PC-3 (cell line): ENCODE measurements at regions not wholly inside any gene's neighbourhood (a gene's known extent, or its start where the extent isn't known, plus 50 kb on each side); places are given as distances from the start of the nearest gene placed in this dataset.
A peak's percentile ranks its signal among the peaks of the same experiment; 100 is the strongest.

Experiments used
- ATAC-seq: fragments of 200-7000 bp; cut with Tn5 transposase; 2 replicates; pipeline ENCODE4 v1.9.1; 2020; ENCODE audit warnings: mild to moderate bottlenecking, moderate library complexity
- BruUV-seq: library from RNA; stranded (reverse); fragments of 400-500 nt; replicated peaks from 2 replicates; lab custom pipeline; 2021; lab: Mats Ljungman, UMichigan
- CTCF ChIA-PET: fragments of 300-600 bp; sonication (Branson Sonifier 250); formaldehyde crosslinking; loops from one replicate; lab custom pipeline; 2022; ENCODE audit warnings: antibody characterized with exemption; lab: Charles Lee
- POLR2A ChIA-PET: fragments of 300-600 bp; sonication (Branson Sonifier 250); formaldehyde crosslinking; loops from one replicate; lab custom pipeline; 2022; ENCODE audit warnings: antibody characterized with exemption; ENCODE audit not compliant: unreplicated experiment; lab: Charles Lee
- DNase-seq: peaks from one replicate; pipeline ENCODE4 v3.0.0-alpha.2; 2015
- H2AFZ ChIP-seq: fragments of 300-600 bp; sonication (generic); 2 replicates; pipeline ENCODE4 v1.6.0; 2016; ENCODE audit warnings: antibody characterized with exemption, low read length
- H3F3A ChIP-seq: fragments of 300-600 bp; sonication (generic); one replicate; pipeline ENCODE4 v1.6.0; 2017; ENCODE audit warnings: antibody characterized with exemption, low read length, control low read depth, mild to moderate bottlenecking; ENCODE audit not compliant: unreplicated experiment
- H3K27ac ChIP-seq: fragments of 300-600 bp; sonication (generic); 2 replicates; pipeline ENCODE4 v1.5.1; 2016; ENCODE audit warnings: mild to moderate bottlenecking, low read length
- H3K27me3 ChIP-seq: fragments of 300-600 bp; sonication (generic); 2 replicates; pipeline ENCODE4 v1.6.1; 2016; ENCODE audit warnings: low read length, mixed read lengths
- H3K36me3 ChIP-seq: fragments of 300-600 bp; sonication (generic); 2 replicates; pipeline ENCODE4 v1.6.1; 2016; ENCODE audit warnings: low read depth, mixed run types, low read length, mixed read lengths
- H3K4me1 ChIP-seq: fragments of 300-600 bp; sonication (generic); 2 replicates; pipeline ENCODE4 v1.5.1; 2016; ENCODE audit warnings: low read length; ENCODE audit not compliant: insufficient read depth
- H3K4me2 ChIP-seq: fragments of 300-600 bp; sonication (generic); 2 replicates; pipeline ENCODE4 v1.6.0; 2016; ENCODE audit warnings: low read length
- H3K4me3 ChIP-seq: fragments of 300-600 bp; sonication (generic); 2 replicates; pipeline ENCODE4 v1.5.1; 2016; ENCODE audit warnings: mild to moderate bottlenecking, low read length, mixed read lengths
- H3K79me2 ChIP-seq: fragments of 300-600 bp; sonication (generic); 2 replicates; pipeline ENCODE4 v1.6.1; 2017; ENCODE audit warnings: low read length, mixed read lengths
- H3K9ac ChIP-seq: fragments of 300-600 bp; sonication (generic); 2 replicates; pipeline ENCODE4 v1.6.0; 2016; ENCODE audit warnings: mild to moderate bottlenecking, low read length
- H3K9me2 ChIP-seq: fragments of 300-600 bp; sonication (generic); replicated peaks from 2 replicates; pipeline ENCODE4 v1.6.1; 2016; ENCODE audit warnings: mixed run types, low read length, mixed read lengths
- H3K9me3 ChIP-seq: fragments of 300-600 bp; sonication (generic); 2 replicates; pipeline ENCODE4 v1.6.1; 2016; ENCODE audit warnings: low read length, mixed read lengths
- H4K20me1 ChIP-seq: fragments of 300-600 bp; sonication (generic); 2 replicates; pipeline ENCODE4 v1.6.1; 2016; ENCODE audit warnings: low read length, mixed read lengths
- EZH2 ChIP-seq: fragments of 300-600 bp; sonication (generic); IDR thresholded peaks from one replicate; pipeline ENCODE4 v1.6.1; 2017; ENCODE audit warnings: antibody characterized with exemption, mild to moderate bottlenecking, low read length; ENCODE audit not compliant: unreplicated experiment
- EZH2phosphoT487 ChIP-seq: fragments of 300-600 bp; sonication (generic); IDR thresholded peaks from 2 replicates; pipeline ENCODE4 v1.6.1; 2018; ENCODE audit warnings: mild to moderate bottlenecking, antibody characterized with exemption, low read length, borderline replicate concordance
- intact Hi-C: fragments of 100-400 bp; cut with micrococcal nuclease; formaldehyde crosslinking; loops from 2 replicates; pipeline ENCODE4 v1.9.0; 2023
- TF ChIP-seq, protein P1 (sequence below): fragments of 300-600 bp; sonication (generic); conservative IDR thresholded peaks from 2 replicates; pipeline ENCODE4 v1.5.1; 2017; ENCODE audit warnings: antibody characterized with exemption, low read depth, mild to moderate bottlenecking, low read length

DNA sequence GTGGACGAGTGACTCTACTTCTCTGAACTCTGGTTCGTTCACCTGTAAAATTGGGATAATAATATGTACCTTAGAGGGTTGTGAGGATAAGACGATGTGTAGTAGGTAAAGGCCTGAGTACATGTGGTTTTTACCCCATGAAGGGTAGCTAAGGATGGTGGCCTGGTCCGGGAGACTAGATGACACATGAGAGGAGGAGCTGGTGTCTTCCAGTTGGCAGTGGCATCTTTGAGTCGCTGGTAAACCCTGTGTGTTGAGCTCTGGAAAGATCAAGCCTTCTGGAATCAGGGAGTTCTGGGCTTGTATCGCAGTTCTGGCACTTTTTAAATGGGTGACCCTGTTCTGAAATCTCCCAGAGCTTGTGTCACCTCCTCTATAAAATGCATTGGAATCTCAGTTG, 166.4 kb upstream of the ZNF618 start:
- TF ChIP-seq EZH2, result no peak
- TF ChIP-seq, protein P1, sequence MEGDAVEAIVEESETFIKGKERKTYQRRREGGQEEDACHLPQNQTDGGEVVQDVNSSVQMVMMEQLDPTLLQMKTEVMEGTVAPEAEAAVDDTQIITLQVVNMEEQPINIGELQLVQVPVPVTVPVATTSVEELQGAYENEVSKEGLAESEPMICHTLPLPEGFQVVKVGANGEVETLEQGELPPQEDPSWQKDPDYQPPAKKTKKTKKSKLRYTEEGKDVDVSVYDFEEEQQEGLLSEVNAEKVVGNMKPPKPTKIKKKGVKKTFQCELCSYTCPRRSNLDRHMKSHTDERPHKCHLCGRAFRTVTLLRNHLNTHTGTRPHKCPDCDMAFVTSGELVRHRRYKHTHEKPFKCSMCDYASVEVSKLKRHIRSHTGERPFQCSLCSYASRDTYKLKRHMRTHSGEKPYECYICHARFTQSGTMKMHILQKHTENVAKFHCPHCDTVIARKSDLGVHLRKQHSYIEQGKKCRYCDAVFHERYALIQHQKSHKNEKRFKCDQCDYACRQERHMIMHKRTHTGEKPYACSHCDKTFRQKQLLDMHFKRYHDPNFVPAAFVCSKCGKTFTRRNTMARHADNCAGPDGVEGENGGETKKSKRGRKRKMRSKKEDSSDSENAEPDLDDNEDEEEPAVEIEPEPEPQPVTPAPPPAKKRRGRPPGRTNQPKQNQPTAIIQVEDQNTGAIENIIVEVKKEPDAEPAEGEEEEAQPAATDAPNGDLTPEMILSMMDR, result no peak
- no peak for TF ChIP-seq EZH2phosphoT487
- Histone ChIP-seq H3K9me2 (no peaks in the 10 kb centered on the region), H3K27ac (no peak overlapping the region), H3K4me1 (no peaks in the 10 kb centered on the region), H3K4me2 (no peak overlapping the region), H3K9ac (no peak overlapping the region), H3K27me3 (no peaks in the 10 kb centered on the region), H3K79me2 (no peaks in the 10 kb centered on the region), H4K20me1 (no peaks in the 10 kb centered on the region), H3K36me3 (no peaks in the 10 kb centered on the region), H3K4me3 (no peak overlapping the region), H2AFZ (no peak overlapping the region), H3K9me3 (no peaks in the 10 kb centered on the region), H3F3A (no peaks in the 10 kb centered on the region)
- no peak for ATAC-seq
- no TSS peak for BruUV-seq
- CTCF ChIA-PET, result no interaction called here
- POLR2A ChIA-PET, result no interaction called here
- intact Hi-C loops, result no loop called here
- no peak for DNase-seq

DNA sequence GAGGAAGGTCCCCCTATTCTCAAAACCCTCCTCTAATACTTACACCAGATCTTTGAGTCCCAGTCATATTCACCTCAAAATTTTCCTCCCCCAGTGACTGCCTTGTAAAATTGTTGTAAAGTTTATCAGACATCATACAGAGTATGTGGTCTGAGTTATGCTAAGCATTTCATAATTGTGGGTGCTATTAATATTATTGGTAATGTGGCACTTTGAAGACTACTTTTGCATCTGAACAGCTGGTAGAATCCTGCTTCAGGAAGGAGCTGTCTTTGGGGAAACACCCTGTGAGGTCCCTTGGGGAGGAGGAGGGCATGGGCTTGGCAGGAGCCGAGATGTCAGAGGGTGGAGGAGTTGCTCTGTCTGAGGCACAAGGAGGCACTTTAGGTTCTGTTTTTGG, 164.9 kb upstream of the ZNF618 start:
- H3K27me3 ChIP-seq, result no peaks in the 10 kb centered on the region
- H3K4me2 ChIP-seq, result no peak overlapping the region
- no peaks in the 10 kb centered on the region for H3K79me2 ChIP-seq
- TF ChIP-seq EZH2 (no peak), EZH2phosphoT487 (no peak)
- TF ChIP-seq, protein P1, result no peak
- DNase-seq (no peak), ATAC-seq (no peak)
- no TSS peak for BruUV-seq
- no peaks in the 10 kb centered on the region for H3F3A ChIP-seq
- H3K9ac ChIP-seq, result no peak overlapping the region
- no peak overlapping the region for H2AFZ ChIP-seq
- H3K4me1 ChIP-seq, result no peaks in the 10 kb centered on the region
- H4K20me1 ChIP-seq, result no peaks in the 10 kb centered on the region
- CTCF ChIA-PET, result no interaction called here
- no peaks in the 10 kb centered on the region for H3K36me3 ChIP-seq
- H3K9me2 ChIP-seq, result no peaks in the 10 kb centered on the region
- POLR2A ChIA-PET, result no interaction called here
- H3K27ac ChIP-seq, result no peak overlapping the region
- intact Hi-C loops, result no loop called here
- no peak overlapping the region for H3K4me3 ChIP-seq
- no peaks in the 10 kb centered on the region for H3K9me3 ChIP-seq

DNA sequence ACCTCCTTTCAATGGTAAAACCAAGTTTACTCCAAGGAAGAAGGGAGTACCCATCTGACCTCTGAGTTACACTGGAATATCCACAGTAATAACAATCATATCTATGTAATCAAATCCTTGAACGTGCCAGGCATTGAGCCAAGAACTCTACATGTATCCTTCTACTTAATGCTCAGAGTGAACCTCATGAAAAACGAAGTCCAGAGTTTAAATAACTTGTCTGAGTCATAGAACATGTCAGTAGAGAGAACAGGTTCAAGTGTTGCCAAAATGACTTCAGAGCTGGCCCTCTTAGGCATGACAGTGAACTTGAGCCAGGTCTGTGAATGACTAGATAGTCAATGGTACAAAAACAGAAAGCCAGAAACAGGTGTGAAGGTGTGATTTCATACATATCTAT, 164.1 kb upstream of the ZNF618 start:
- POLR2A ChIA-PET, result no interaction called here
- no peak overlapping the region for H2AFZ ChIP-seq
- no peaks in the 10 kb centered on the region for H4K20me1 ChIP-seq
- no peaks in the 10 kb centered on the region for H3K9me3 ChIP-seq
- H3F3A ChIP-seq, result no peaks in the 10 kb centered on the region
- ATAC-seq (no peak), DNase-seq (peak; percentile 33)
- no peak for TF ChIP-seq EZH2
- TF ChIP-seq EZH2phosphoT487, result no peak
- TF ChIP-seq, protein P1, result no peak
- no peak overlapping the region for H3K9ac ChIP-seq
- H3K4me1 ChIP-seq, result no peaks in the 10 kb centered on the region
- H3K79me2 ChIP-seq, result no peaks in the 10 kb centered on the region
- intact Hi-C loops, result no loop called here
- H3K9me2 ChIP-seq, result no peaks in the 10 kb centered on the region
- no peaks in the 10 kb centered on the region for H3K27me3 ChIP-seq
- no peaks in the 10 kb centered on the region for H3K36me3 ChIP-seq
- BruUV-seq, result no TSS peak
- CTCF ChIA-PET, result no interaction called here
- H3K27ac ChIP-seq, result no peak overlapping the region
- H3K4me2 ChIP-seq, result no peak overlapping the region
- no peak overlapping the region for H3K4me3 ChIP-seq
